ENCODE measurements at regions not wholly inside any gene's neighbourhood (a gene's known extent, or its start where the extent isn't known, plus 50 kb on each side); places are given as distances from the start of the nearest gene placed in this dataset.

DNA sequence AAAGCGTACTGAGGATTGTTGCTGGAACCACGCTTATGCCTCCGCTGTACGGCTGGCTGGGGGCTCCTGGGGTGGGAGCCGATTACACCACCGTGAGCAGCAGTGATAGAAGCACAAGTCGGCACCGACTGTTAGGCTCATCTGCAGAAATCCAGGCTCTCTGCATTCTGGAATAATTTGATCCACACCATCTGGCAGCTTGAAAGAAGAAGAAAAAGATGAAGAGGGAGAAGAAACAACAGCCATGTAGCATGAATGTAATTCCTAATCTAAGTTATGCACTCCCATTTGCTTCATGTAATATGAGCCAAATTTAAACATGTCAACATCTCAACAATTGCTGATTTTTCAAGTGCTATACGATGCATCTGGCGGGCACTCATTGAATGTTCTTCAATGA lies 84.6 kb upstream of the DHX15 start:
- no peak for DNase-seq

GRCh38 chr4:24669751-24670150 lies 85.4 kb upstream of the DHX15 start:
- DNase-seq = no peak

GRCh38 chr4:24671849-24672248 lies 87.5 kb upstream of the DHX15 start:
- DNase-seq = no peak

DNA sequence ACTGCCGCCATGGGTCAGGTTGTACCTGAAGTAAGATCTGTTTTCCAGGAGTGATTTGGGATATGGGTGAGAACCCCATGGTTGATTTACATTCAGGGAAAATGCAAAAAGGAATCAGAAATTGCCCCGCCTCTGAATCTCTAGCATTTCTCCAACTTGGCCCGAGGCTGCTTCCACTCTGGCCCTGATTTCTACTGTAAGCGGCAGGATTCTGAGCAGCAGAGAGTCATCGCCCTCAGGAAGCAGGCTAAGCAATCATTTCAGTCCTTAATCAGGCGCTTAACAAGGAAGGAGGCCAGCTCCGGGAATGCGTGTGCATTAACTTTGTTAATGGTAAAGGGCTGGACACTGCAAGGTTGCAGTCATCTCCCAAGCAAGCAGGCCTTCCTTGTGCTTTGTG lies 88.5 kb upstream of the DHX15 start:
- no peak for DNase-seq

DNA sequence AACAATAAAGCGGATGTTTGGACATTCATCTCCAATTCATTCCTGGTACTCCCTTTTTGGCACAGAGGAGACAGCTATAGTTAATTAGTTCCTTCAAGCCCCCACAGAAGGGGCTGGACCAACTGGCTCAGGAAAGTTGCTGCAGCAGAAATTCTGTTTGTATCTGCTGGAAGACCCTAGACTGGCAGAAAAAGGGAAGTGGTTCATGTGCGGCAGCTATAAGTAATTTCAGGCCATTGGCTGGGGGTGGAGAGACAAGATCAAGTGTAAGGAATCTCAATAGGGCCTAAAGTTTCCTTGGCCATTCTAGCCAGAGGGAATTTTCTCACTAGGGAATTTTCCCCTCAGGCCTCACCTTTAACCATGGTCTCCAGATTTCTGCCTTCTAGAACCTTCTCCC lies 89.9 kb upstream of the DHX15 start:
- DNase-seq = no peak

GRCh38 chr4:24675721-24676389 lies 91.5 kb upstream of the DHX15 start:
- DNase-seq = no peak

DNA sequence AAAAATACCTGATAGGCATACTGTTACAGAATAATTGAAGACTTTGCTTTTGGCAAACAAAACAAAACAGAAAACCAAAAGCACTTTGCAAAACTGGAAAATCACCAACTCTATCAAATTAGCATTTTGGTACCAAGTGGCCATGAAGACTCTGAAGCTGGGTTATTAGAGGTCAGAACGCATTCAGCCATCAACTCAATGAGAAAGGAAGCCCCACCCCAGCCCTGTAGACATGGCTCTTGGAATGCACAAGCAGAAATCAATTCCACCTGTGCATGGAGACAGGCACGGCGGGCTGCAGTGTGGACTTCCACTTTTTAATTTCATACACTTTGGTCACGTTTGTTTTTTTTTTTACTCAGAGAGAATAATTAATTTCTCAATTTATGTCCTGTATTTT lies 93.6 kb upstream of the DHX15 start:
- DNase-seq = no peak

GRCh38 chr4:24680746-24681448 lies 96.5 kb upstream of the DHX15 start:
- DNase-seq = no peak

GRCh38 chr4:24683116-24683515 lies 98.8 kb upstream of the DHX15 start:
- DNase-seq = peak; percentile 9

GRCh38 chr4:24686866-24687692 lies 102.7 kb upstream of the DHX15 start:
- peak; percentile 7 for DNase-seq

DNA sequence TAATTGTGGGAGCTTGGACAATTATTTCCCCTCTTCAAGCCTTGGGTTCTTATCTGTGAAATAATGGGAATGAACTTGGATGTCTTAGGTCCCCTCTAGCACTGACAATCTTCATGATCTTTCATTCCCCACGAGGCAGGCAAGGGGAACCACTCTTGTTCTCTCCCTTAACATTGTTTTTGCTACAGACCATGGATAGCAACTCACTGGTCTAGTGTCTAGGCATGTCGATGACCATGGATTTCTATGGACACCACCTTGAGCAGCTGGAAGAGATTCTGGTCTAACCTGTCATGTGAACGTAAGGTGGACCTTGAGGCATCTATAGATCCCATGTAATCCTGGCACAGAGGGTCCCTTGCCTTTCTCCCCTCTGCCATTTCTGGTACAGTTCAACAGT lies 104.1 kb upstream of the DHX15 start:
- DNase-seq = no peak

- peak; percentile 18 for DNase-seq
These were observed 104.9 kb upstream of the DHX15 start for GRCh38 chr4:24689212-24689611.

- DNase-seq = peak; percentile 11
These were observed 104.9 kb upstream of the SOD3 start for GRCh38 chr4:24690436-24690835.

GRCh38 chr4:24693636-24694035 lies 101.7 kb upstream of the SOD3 start:
- no peak for DNase-seq

DNA sequence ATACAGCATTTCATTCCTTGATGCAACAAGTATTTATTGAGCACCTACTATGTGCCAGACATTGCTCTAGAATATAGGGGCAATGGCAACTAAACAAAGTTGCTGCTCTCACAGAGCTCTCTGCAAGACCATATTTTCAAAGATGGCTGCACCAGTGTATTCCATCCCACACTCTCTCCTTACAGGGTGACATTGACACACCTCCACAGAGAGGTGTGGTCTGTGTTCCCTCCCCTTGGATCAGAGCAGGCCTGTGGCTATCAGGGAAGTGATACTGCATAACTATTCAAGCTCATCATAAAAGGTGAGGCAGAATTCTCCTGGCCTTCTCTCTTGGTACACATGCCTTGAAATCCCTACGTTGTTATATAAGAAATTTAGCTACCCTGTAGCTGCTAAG lies 95.3 kb upstream of the SOD3 start:
- DNase-seq = no peak

- DNase-seq = no peak
These were observed 93.7 kb upstream of the SOD3 start for GRCh38 chr4:24701683-24702082.

- no peak for DNase-seq
These were observed 93.1 kb upstream of the SOD3 start for GRCh38 chr4:24702281-24702680.

DNA sequence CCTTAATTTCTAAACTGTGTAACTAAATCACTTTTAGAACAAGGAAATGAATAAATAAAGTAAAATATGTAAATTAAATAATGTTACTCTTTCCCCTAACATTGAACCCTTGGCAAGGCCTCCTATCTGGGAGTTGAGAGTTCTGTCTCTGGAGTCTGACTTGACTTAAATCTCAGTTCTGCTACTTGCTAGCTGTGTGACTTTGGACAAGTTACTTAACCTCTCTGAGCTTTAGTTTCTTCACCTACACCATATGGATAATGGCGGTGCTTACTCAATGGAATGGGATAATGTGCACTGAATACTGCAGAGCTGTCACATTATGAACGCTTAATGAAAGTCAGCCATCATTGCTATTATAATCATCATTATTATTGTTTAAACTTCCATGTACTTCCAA lies 92.1 kb upstream of the SOD3 start:
- no peak for DNase-seq

GRCh38 chr4:24704149-24704548 lies 91.2 kb upstream of the SOD3 start:
- DNase-seq = no peak

- no peak for DNase-seq
These were observed 90.2 kb upstream of the SOD3 start for GRCh38 chr4:24705016-24705753.

DNA sequence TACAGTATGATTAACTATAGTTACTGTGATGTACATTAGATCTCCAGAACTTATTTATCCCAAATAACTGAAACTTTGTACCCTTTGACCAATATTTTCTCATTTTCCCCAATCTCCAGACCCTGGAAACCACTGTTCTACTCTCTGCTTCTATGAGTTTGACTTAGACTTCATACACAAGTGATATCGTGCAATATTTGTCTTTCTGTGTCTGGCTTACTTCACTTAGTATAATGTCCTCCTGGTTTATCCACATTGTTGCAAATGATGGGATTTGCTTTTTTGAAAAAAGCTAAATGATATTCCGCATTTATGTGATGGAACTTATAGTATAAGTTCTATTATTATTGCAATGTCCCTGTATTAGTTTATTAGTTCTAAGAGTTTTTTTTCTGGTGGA lies 81.8 kb upstream of the SOD3 start:
- DNase-seq = no peak

DNA sequence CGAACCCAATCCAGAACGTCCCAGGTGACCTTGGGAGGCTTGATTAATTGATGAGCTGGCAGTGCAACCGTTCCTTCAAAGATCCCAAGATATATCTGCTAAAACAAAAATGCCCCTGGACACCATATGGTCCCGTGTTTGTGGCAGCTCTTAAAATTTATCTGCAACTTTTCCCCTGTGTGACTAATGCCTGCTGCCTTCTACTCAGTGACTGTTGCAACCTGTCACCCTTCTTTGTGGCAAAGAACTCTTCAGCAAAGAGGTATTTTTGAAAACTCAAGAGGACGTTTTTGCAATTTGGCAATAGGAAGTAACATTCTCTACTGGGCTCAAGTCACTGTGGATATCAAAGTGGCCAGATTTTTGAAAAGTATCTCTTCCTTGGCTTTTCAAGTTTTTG lies 75.8 kb upstream of the SOD3 start:
- DNase-seq = no peak

GRCh38 chr4:24720436-24720835 lies 74.9 kb upstream of the SOD3 start:
- no peak for DNase-seq

Data from fibroblast of skin of right biceps (primary cell).